Breast epithelium (tissue), 4 donors: ENCODE measurements at regions not wholly inside any gene's neighbourhood (a gene's known extent, or its start where the extent isn't known, plus 50 kb on each side); places are given as distances from the start of the nearest gene placed in this dataset.

Experiments used
- DNase-seq, 2 donors: peaks; one replicate each; pipeline ENCODE4 v3.0.0-alpha.2; 2019; ENCODE audit warnings: low spot score in 2 of 2
- H3K27ac ChIP-seq, 2 donors: fragments of 200-600 bp; sonication (generic) in 1 of 2; one replicate each; pipeline ENCODE4 v1.5.1; 2016 to 2019; ENCODE audit warnings: mild to moderate bottlenecking in 1 of 2
- H3K27me3 ChIP-seq, 2 donors: fragments of 200-600 bp; sonication (generic) in 1 of 2; one replicate each; pipeline versions ENCODE4 v1.5.1 to v1.6.0; 2017 to 2019; ENCODE audit warnings: control low read depth in 1 of 2, mild to moderate bottlenecking in 1 of 2
- H3K36me3 ChIP-seq: fragments of 200-600 bp; one replicate; pipeline ENCODE4 v1.5.1; 2019
- H3K4me1 ChIP-seq, 2 donors: fragments of 200-600 bp; sonication (generic); one replicate each; pipeline ENCODE4 v1.5.1; 2016 to 2019; ENCODE audit warnings: control low read depth in 1 of 2
- H3K4me3 ChIP-seq, 3 donors: fragments of 200-600 bp; sonication (generic); 1 replicate in 2 of 3; 2 replicates in 1 of 3; pipeline ENCODE4 v1.5.1; 2016 to 2019; ENCODE audit warnings: mild to moderate bottlenecking in 3 of 3, moderate library complexity in 2 of 3
- H3K9me3 ChIP-seq, 2 donors: fragments of 200-600 bp; sonication (generic) in 1 of 2; one replicate each; pipeline ENCODE4 v1.5.1; 2016 to 2019; ENCODE audit warnings: control low read depth in 1 of 2
- CTCF ChIP-seq, 3 donors: fragments of 450-650 bp; IDR thresholded peaks; one replicate each; pipeline ENCODE4 v1.5.1; 2016 to 2017; ENCODE audit warnings: antibody characterized with exemption in 3 of 3, mild to moderate bottlenecking in 3 of 3, moderate library complexity in 3 of 3
- POLR2A ChIP-seq: fragments of 450-650 bp; IDR thresholded peaks from one replicate; pipeline ENCODE4 v1.6.1; 2016; ENCODE audit warnings: antibody characterized with exemption, mild to moderate bottlenecking, moderate library complexity
- POLR2AphosphoS5 ChIP-seq, 3 donors: sonication (generic); formaldehyde crosslinking; IDR thresholded peaks; one replicate each; pipeline ENCODE4 v1.6.1; 2017; ENCODE audit warnings: antibody characterized with exemption in 3 of 3
- intact Hi-C: fragments of 100-400 bp; cut with DNase I; formaldehyde crosslinking; loops from one replicate; pipeline ENCODE4 v1.15.1; 2023; ENCODE audit warnings: low total_unique reads

GRCh38 chr22:49013707-49014106, 814.0 kb downstream of the BRD1 start:
- no peak for DNase-seq
- Histone ChIP-seq H3K9me3 (no peaks in the 10 kb centered on the region), H3K4me1 (no peaks in the 10 kb centered on the region), H3K27me3 (peaks cover 0 to 48% of the 10 kb centered on the region in 2 donors), H3K36me3 (no peaks in the 10 kb centered on the region), H3K4me3 (no peak overlapping the region), H3K27ac (no peak overlapping the region)
- TF ChIP-seq POLR2AphosphoS5 (IDR thresholded peaks at IDR 0.05) (no peak), POLR2A (no peak), CTCF (IDR thresholded peaks at IDR 0.05) (no peak)
- intact Hi-C loops = no loop called here

- Histone ChIP-seq H3K27ac (no peak overlapping the region), H3K9me3 (no peaks in the 10 kb centered on the region), H3K27me3 (peaks cover 0 to 55% of the 10 kb centered on the region in 2 donors), H3K36me3 (no peaks in the 10 kb centered on the region), H3K4me3 (no peak overlapping the region), H3K4me1 (no peaks in the 10 kb centered on the region)
- no peak for DNase-seq
- no peak for TF ChIP-seq POLR2AphosphoS5 (IDR thresholded peaks at IDR 0.05)
- no peak for TF ChIP-seq CTCF (IDR thresholded peaks at IDR 0.05)
- no peak for TF ChIP-seq POLR2A
- intact Hi-C loops = no loop called here
Measured at GRCh38 chr22:49012712-49013395, 814.8 kb downstream of the BRD1 start.

GRCh38 chr22:49011769-49012648, 815.7 kb downstream of the BRD1 start:
- Histone ChIP-seq H3K4me1 (no peaks in the 10 kb centered on the region), H3K4me3 (no peak overlapping the region), H3K36me3 (no peaks in the 10 kb centered on the region), H3K27ac (no peak overlapping the region), H3K27me3 (peaks cover 0 to 62% of the 10 kb centered on the region in 2 donors), H3K9me3 (no peaks in the 10 kb centered on the region)
- DNase-seq = peak in 1 of 2 donors; percentile 50
- intact Hi-C loops = no loop called here
- TF ChIP-seq POLR2A = no peak
- no peak for TF ChIP-seq CTCF (IDR thresholded peaks at IDR 0.05)
- TF ChIP-seq POLR2AphosphoS5 (IDR thresholded peaks at IDR 0.05) = no peak

GRCh38 chr22:49011379-49011768, 816.3 kb downstream of the BRD1 start:
- Histone ChIP-seq H3K9me3 (no peaks in the 10 kb centered on the region), H3K27me3 (peaks cover 0 to 65% of the 10 kb centered on the region in 2 donors), H3K27ac (no peak overlapping the region), H3K4me3 (no peak overlapping the region), H3K4me1 (no peaks in the 10 kb centered on the region), H3K36me3 (no peaks in the 10 kb centered on the region)
- TF ChIP-seq POLR2A (no peak), POLR2AphosphoS5 (IDR thresholded peaks at IDR 0.05) (no peak), CTCF (IDR thresholded peaks at IDR 0.05) (no peak)
- peak in 1 of 2 donors; percentile 38 for DNase-seq
- intact Hi-C loops = no loop called here

- intact Hi-C loops = no loop called here
- DNase-seq = no peak
- H3K9me3 ChIP-seq = no peaks in the 10 kb centered on the region
Measured at GRCh38 chr22:49010901-49011300, 816.8 kb downstream of the BRD1 start.

More at GRCh38 chr22:49010901-49011300, 816.8 kb downstream of the BRD1 start:
- no peaks in the 10 kb centered on the region for H3K4me1 ChIP-seq
- no peaks in the 10 kb centered on the region for H3K36me3 ChIP-seq
- H3K27ac ChIP-seq = no peak overlapping the region
- H3K4me3 ChIP-seq = no peak overlapping the region
- TF ChIP-seq POLR2A (no peak), CTCF (IDR thresholded peaks at IDR 0.05) (no peak), POLR2AphosphoS5 (IDR thresholded peaks at IDR 0.05) (no peak)
- peaks cover 0 to 65% of the 10 kb centered on the region in 2 donors for H3K27me3 ChIP-seq
